ENCODE measurements at regions not wholly inside any gene's neighbourhood (a gene's known extent, or its start where the extent isn't known, plus 50 kb on each side); places are given as distances from the start of the nearest gene placed in this dataset.

DNA sequence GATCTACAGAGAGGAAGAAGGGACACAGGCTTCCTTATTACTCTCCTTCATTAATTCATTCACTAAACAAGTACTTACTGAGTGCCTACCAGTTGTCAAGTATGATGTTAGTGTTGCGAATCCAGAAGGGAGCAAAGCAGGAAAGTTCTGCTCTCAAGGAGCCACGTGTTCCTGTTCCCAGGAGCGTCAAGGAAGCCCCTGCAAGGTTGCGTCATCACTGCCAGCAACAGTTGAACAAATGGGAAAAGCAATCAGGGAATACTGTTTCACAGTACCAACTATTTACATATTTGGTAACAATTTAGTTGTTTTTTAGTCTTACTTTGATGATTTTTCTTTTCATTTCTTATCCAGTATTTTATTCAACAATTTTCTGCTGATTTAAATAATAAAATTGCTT is 310.0 kb downstream of the FOXA2 start:
- 88% methylated on average over 4 of the region's 4 CpGs; no CpG with 5 or more reads in 1 of the 2 experiments for WGBS, 2 experiments (ENCODE audit: extremely low coverage in 1 of 2, insufficient coverage in 1 of 2, insufficient read length in 1 of 2, insufficient replicate concordance in 2 of 2, low coverage in 1 of 2, low lambda C conversion rate in 2 of 2, missing lambda C conversion rate in 1 of 2)

More for the DNA sequence above, 310.0 kb downstream of the FOXA2 start:
- Histone ChIP-seq H3K14ac (ENCODE audit: insufficient read length) (no peak overlapping the region), H2AK5ac (ENCODE audit: low read depth, low read length) (no peak overlapping the region), H4K20me1 (replicated peaks in 1 of 2; ENCODE audit: control insufficient read depth in 1 of 2, insufficient read depth in 2 of 2, low read length in 2 of 2) (no peaks in the 10 kb centered on the region), H3K4me1 (replicated peaks in 1 of 4; ENCODE audit: control insufficient read depth in 3 of 4, insufficient read depth in 4 of 4, low read length in 3 of 4) (no peaks in the 10 kb centered on the region), H3K18ac (ENCODE audit: extremely low read depth, low read length) (no peak overlapping the region), H3K36me3 (ENCODE audit: control insufficient read depth in 2 of 4, insufficient read depth in 4 of 4, low read length in 3 of 4) (no peaks in the 10 kb centered on the region), H2BK120ac (replicated peaks; ENCODE audit: low read depth, low read length) (no peak overlapping the region), H3K4ac (replicated peaks; ENCODE audit: insufficient read length, low read depth, low read length) (no peak overlapping the region), H3K27me3 (replicated peaks in 1 of 4; ENCODE audit: control insufficient read depth in 3 of 4, extremely low read depth in 1 of 4, insufficient read depth in 3 of 4, low read length in 3 of 4) (no peaks in the 10 kb centered on the region), H2BK20ac (ENCODE audit: low read length) (no peak overlapping the region), H3K4me2 (ENCODE audit: insufficient read depth in 1 of 2, low read depth in 2 of 2, low read length in 2 of 2) (no peak overlapping the region), H3K23ac (ENCODE audit: insufficient read length) (no peak overlapping the region), H3K9me3 (ENCODE audit: insufficient read depth in 2 of 2, low read depth in 1 of 2, low read length in 1 of 2) (no peaks in the 10 kb centered on the region), H3K79me1 (ENCODE audit: low read depth, low read length) (no peaks in the 10 kb centered on the region), H3K27ac (ENCODE audit: low read depth, low read length) (no peak overlapping the region), H2BK12ac (ENCODE audit: low read depth, low read length) (no peak overlapping the region), H2BK5ac (ENCODE audit: low read depth, low read length) (no peak overlapping the region), H3K56ac (replicated peaks; ENCODE audit: insufficient read length, low read depth, low read length) (no peak overlapping the region), H4K91ac (replicated peaks; ENCODE audit: insufficient read length, low read length) (no peak overlapping the region), H3K9ac (replicated peaks in 1 of 4; ENCODE audit: extremely low read depth in 1 of 4, low read depth in 3 of 4, low read length in 3 of 4) (no peak overlapping the region), H4K5ac (ENCODE audit: insufficient read length, low read depth, low read length) (no peak overlapping the region), H3K4me3 (ENCODE audit: extremely low read depth in 1 of 4, insufficient read depth in 2 of 4, low read depth in 3 of 4, low read length in 4 of 4) (no peak overlapping the region), H4K8ac (ENCODE audit: extremely low read depth, insufficient read depth, low read length) (no peak overlapping the region), H3K23me2 (ENCODE audit: low read depth, low read length) (no peaks in the 10 kb centered on the region; the same call in 1 of the 2 replicates), H3K79me2 (ENCODE audit: control insufficient read depth in 1 of 2, insufficient read depth in 2 of 2, low read length in 2 of 2) (no peaks in the 10 kb centered on the region), H2BK15ac (ENCODE audit: low read length) (no peak overlapping the region), H2AFZ (ENCODE audit: low read length) (peak overlapping the region; percentile 69)
- no peak for DNase-seq (ENCODE audit: low read depth in 1 of 2, low spot score in 2 of 2)
- ChIA-PET CTCF (ENCODE audit: partially characterized antibody) (interaction anchor here (1.0 kb wide), 1 partner anchor 17 kb away, joined by 3 read pairs; no protein-coding TSS in a partner anchor), POLR2A (ENCODE audit: partially characterized antibody) (no interaction called here)
- FAIRE-seq = no peak
- peak; percentile 80 for TF ChIP-seq CEBPB (IDR thresholded peaks at IDR 0.05; ENCODE audit: low read depth, low read length)
- no peak for TF ChIP-seq SIRT6 (IDR thresholded peaks at IDR 0.05; ENCODE audit: low read length)
- TF ChIP-seq CREB1 (IDR thresholded peaks at IDR 0.05) = no peak

Measured in H1 (cell line).